ENCODE measurements at regions not wholly inside any gene's neighbourhood (a gene's known extent, or its start where the extent isn't known, plus 50 kb on each side); places are given as distances from the start of the nearest gene placed in this dataset.

DNA sequence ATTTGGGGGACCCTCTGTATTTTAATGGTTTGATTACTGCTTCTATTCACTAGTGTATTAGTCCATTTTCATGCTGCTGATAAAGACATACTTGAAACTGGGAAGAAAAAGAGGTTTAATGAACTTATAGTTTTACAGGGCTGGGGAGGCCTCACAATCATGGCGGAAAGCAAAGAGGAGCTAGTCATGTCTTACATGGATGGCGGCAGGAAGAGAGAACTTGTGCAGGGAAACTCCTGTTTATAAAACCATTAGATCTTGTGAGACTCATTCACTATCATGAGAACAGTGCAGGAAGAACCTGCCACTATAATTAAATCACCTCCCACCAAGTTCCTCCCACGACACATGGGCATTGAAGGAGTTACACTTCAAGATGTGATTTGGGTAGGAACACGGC lies 464.5 kb upstream of the RGS18 start:
- H3K4me3 ChIP-seq (ENCODE audit: low read depth, low read length) = no peak overlapping the region
- DNase-seq (ENCODE audit: low read depth) = no peak
- TF ChIP-seq, protein P1, sequence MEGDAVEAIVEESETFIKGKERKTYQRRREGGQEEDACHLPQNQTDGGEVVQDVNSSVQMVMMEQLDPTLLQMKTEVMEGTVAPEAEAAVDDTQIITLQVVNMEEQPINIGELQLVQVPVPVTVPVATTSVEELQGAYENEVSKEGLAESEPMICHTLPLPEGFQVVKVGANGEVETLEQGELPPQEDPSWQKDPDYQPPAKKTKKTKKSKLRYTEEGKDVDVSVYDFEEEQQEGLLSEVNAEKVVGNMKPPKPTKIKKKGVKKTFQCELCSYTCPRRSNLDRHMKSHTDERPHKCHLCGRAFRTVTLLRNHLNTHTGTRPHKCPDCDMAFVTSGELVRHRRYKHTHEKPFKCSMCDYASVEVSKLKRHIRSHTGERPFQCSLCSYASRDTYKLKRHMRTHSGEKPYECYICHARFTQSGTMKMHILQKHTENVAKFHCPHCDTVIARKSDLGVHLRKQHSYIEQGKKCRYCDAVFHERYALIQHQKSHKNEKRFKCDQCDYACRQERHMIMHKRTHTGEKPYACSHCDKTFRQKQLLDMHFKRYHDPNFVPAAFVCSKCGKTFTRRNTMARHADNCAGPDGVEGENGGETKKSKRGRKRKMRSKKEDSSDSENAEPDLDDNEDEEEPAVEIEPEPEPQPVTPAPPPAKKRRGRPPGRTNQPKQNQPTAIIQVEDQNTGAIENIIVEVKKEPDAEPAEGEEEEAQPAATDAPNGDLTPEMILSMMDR (IDR thresholded peaks at IDR 0.05; ENCODE audit: insufficient read depth, low read depth, low read length) = no peak

DNA sequence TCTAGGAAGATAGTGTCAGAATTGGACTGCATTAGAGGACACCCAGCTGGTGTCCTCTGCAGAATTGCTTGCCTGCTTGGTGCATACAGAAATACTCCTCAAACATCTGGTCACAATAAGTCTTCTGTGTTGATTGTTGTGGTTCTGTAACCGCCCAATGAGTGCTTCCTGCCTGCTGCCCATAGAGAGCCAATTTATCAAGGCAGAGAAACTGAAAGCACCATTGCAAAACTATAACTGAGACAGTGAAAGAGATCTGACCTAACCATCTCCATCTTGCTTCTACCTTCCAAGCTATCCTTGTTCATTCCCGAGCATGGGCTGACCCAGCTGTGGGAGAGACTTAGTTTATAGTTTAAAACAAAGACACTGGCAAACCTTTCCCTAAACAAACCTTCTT lies 462.4 kb upstream of the RGS18 start:
- TF ChIP-seq, protein P1 (IDR thresholded peaks at IDR 0.05; ENCODE audit: insufficient read depth, low read depth, low read length) = no peak
- DNase-seq (ENCODE audit: low read depth) = no peak
- no peak overlapping the region for H3K4me3 ChIP-seq (ENCODE audit: low read depth, low read length)

DNA sequence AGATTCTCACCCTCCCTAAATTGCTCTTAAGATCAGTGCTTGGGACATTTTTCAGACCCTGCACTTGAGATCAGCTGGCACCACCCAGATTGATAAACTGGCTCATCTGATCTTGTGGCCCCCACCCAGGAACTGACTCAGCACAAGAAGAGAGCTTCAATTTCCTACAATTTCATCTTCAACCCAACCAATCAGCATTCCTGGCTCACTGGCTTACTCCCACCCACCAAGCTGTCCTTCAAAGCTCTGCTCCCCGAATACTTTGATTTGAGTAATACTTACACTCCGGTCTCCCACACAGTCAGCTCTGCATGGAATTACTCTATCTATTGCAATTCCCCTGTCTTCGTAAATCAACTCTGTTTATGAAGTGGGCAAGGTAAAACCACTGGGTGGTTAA lies 461.9 kb upstream of the RGS18 start:
- TF ChIP-seq, protein P1 (IDR thresholded peaks at IDR 0.05; ENCODE audit: insufficient read depth, low read depth, low read length) = no peak
- DNase-seq (ENCODE audit: low read depth) = no peak
- H3K4me3 ChIP-seq (ENCODE audit: low read depth, low read length) = no peak overlapping the region

DNA sequence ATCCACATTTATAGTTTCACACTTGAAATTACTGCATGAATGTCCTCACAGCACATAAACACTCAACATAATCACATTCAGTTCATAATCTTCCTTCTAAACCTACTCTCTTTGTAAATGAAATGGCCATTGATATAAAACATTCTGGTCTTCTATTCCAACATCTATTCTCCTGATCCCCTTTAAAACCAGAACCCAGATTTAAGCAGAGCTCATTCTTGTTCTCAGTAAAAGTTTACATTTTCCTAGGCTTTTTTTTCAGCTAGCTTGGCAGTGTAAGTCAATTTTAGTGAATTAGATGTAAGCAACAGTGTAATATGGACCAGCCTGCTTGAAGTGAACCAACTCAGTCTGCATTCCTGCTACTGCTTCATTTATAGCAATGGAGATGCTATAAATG lies 460.7 kb upstream of the RGS18 start:
- TF ChIP-seq, protein P1 (IDR thresholded peaks at IDR 0.05; ENCODE audit: insufficient read depth, low read depth, low read length) = no peak
- H3K4me3 ChIP-seq (ENCODE audit: low read depth, low read length) = no peak overlapping the region
- DNase-seq (ENCODE audit: low read depth) = no peak

DNA sequence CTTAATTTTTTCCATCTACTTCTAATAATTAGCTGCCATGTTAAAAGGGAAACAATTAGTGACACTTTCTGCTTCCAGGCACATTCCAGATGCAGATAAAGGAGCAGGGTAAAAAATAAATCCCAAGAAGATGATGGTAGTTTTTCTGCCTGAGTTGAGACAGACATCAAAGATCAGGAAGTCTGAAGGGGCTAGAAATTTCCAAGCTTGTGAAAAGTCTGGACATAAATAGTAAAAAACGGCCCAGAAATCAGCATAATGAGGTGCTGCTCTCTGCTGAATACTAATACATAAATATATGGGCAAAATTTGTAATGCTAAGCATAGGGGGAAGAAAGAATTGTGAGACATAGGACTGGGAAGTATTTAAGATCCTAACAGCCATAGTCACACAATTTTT lies 460.0 kb upstream of the RGS18 start:
- TF ChIP-seq, protein P1 (IDR thresholded peaks at IDR 0.05; ENCODE audit: insufficient read depth, low read depth, low read length) = no peak
- H3K4me3 ChIP-seq (ENCODE audit: low read depth, low read length) = no peak overlapping the region
- DNase-seq (ENCODE audit: low read depth) = no peak

DNA sequence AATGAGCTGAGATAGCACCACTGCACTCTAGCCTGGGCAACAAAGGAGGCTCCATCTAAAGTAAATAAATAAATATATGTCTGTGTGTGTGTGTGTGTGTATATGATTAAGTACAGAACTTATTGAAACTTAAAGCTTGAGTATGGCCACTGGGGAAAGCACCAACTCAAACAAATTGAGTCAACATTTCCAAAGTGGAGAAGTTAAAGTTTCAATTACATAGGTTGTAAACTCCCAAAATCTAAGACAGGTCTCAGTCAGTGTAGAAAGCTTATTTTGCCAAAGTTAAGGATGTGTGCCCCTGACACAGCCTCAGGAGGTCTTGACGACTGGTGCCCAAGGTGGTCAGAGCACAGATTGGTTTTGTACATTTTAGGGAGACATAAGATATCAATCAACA lies 458.9 kb upstream of the RGS18 start:
- TF ChIP-seq, protein P1 (IDR thresholded peaks at IDR 0.05; ENCODE audit: insufficient read depth, low read depth, low read length) = no peak
- H3K4me3 ChIP-seq (ENCODE audit: low read depth, low read length) = no peak overlapping the region
- DNase-seq (ENCODE audit: low read depth) = no peak

DNA sequence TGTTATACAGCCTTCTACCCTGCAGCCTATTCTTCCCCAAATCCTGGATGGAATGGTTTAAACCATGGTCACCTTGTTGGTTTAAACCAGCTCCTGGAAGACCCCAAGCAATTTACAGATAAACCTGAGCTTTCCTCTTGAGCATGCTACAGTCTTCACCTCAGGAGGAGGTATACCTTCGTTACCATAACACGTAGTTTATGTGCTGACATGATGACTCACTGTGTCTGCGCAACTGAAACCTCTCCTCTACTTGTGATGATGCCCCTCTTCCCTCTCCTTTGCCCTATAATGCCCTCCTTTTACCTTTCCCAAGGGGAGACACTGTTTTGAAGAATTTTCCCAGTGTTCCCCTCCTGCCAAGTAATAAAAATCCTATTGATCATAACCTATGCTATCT lies 457.3 kb upstream of the RGS18 start:
- DNase-seq (ENCODE audit: low read depth) = no peak
- H3K4me3 ChIP-seq (ENCODE audit: low read depth, low read length) = no peak overlapping the region
- TF ChIP-seq, protein P1 (IDR thresholded peaks at IDR 0.05; ENCODE audit: insufficient read depth, low read depth, low read length) = no peak
